Inferior parietal cortex (tissue), 1 donor: ENCODE measurements at regions not wholly inside any gene's neighbourhood (a gene's known extent, or its start where the extent isn't known, plus 50 kb on each side); places are given as distances from the start of the nearest gene placed in this dataset.
"Not testable (repeated sequence)": the region's sequence is repeated elsewhere in the genome, so short reads cannot be mapped to it uniquely, and the experiment has no call there.

ENCODE experiments used
- DNase-seq: peaks from one replicate; pipeline ENCODE4 v3.0.0-alpha.2; 2016; ENCODE audit errors: extremely low spot score

- not testable (repeated sequence) for DNase-seq
Measured at GRCh38 chr5:29186380-29186779, 2007.1 kb upstream of the CDH6 start.

DNA sequence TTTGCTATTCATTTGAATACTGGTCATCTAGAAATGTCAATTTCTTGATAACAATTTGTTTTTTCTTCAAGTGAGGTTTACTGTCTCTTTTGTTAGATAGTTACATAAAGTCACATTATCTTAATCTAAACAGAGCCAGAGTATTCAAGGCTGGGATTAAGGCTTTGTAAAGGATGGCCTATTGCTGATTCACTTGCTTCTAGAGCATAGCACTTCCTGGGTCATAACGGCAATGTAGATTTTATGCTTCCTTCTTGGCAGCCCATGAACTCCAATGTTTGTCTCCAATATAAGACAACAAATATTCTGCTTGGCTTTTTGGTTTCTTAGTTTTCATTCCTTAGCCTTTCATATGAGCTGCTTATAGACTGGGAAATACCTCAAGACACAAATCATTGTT, 2007.9 kb upstream of the CDH6 start:
- DNase-seq, result no peak

- no peak for DNase-seq
Measured at GRCh38 chr5:29175774-29176173, 2017.7 kb upstream of the CDH6 start.

DNA sequence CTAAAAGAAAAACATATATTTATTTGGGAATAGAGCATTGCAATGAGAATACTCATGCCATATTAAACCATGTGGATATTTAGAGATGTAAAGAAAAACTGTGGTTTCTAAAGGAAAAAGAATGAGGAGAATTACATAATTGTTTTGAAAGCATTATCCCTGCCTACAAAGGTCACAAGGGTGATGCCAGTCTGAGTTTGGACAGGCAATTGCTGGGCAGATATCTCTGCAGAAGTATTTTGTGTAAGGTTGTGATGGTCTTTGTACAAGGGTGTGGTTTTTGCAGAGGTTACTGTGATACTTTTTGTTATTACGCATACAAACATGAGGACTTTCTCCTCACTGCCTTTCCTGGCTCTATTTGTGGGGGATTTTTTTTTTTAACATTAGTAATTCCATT, 2022.9 kb upstream of the CDH6 start:
- DNase-seq, result no peak

DNA sequence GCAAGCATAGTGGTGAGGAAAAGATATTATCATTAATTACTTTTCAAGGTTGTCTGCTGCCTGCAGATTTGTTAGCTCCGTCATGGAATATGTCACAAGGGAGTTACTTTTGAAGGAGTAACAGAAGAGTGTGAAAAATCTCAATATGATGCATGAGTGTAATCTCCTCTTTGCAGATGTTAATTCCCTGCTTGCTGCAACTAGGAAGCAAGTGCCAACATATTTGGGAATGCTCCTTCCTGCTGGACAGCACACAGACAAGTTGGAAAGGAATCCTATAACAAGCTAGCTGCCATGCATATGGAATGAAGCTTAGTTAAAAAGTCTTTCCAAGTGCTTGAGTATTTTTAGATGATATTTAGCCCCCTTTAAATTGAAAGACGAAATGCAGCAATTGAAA, 2023.6 kb upstream of the CDH6 start:
- DNase-seq, result no peak

DNA sequence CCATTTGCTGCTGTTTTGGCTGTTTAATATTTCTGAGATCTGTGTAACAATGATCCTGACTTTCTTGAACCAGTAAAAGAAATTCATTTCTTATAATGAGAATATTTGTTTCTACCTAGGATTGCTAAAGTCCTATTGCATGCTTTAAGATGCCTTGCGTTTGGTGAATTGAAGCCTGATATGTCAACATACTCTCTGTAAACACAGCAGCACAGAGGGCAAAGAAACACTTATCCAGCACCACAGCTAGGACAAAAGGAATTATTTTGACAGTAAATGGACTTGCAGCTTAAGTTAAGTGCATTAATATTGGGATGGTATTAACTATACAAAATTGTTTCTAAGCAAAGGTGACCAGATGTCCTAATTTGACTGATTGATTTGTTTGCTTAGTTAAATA, 2031.2 kb upstream of the CDH6 start:
- DNase-seq, result no peak

- no peak for DNase-seq
Measured at GRCh38 chr5:29161399-29162291, 2031.8 kb upstream of the CDH6 start.

- DNase-seq, result no peak
Measured at GRCh38 chr5:29157975-29158374, 2035.5 kb upstream of the CDH6 start.

DNA sequence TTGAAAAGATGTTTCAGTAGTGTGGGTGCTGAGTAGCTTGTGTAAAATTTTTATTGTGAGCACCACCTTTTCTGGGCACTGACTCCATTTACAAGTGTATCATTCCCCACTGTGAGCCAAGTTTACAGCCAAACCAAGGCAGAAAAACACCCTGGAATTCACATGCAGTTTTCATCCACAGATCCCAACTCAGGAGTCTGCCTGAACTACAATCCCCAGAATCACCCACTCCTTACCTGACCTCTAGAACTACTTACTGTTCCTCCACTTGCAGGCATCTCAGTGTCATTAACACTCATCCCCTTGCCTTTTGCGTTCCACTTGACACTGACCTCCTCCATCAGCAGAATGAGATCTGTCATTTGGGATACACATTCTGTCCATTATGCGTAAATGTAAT, 2042.6 kb upstream of the CDH6 start:
- DNase-seq, result no peak

DNA sequence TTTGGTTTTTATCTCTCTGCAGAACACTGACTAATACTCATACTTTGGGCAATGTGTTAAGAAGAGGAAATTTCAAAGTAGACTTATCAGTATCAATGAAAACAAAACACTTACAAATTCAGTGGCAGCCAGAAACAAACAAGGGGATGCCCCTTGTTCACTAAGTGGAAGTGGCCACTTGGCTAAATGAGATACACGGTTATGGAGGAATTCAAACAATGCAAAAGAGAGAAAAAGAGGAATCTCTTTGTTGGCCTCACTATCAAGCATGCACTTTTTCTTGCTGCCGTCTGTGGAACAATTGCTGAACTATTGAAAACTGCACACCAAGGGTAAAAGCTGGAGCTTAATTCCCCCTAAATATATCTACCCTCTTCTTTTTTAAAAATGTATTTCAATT, 2044.9 kb upstream of the CDH6 start:
- no peak for DNase-seq

- no peak for DNase-seq
Measured at GRCh38 chr5:29148073-29148472, 2045.4 kb upstream of the CDH6 start.

GRCh38 chr5:29143266-29143665, 2050.2 kb upstream of the CDH6 start:
- no peak for DNase-seq

DNA sequence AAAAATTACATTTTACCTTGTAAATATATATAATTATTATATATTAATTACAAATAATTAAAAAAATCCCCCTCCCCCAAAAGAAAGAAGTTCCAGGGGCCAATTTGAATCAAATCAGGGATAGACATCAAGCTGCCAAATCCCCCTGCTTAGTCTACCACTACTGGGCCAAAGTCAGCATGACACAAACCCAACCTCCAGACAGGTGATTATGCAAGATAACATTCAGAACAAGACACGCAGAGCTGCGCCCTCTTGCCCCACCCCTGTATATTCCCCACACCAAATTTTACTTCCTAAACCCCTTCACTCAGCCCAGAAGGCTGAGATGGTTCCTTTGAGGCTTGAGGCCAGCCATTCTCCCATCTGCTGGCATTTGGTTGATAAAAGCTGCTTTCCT, 2059.1 kb upstream of the CDH6 start:
- no peak for DNase-seq

GRCh38 chr5:29131285-29131684, 2062.2 kb upstream of the CDH6 start:
- DNase-seq, result no peak

GRCh38 chr5:29130786-29131185, 2062.7 kb upstream of the CDH6 start:
- no peak for DNase-seq

- not testable (repeated sequence) for DNase-seq
Measured at GRCh38 chr5:29127524-29128156, 2065.8 kb upstream of the CDH6 start.

DNA sequence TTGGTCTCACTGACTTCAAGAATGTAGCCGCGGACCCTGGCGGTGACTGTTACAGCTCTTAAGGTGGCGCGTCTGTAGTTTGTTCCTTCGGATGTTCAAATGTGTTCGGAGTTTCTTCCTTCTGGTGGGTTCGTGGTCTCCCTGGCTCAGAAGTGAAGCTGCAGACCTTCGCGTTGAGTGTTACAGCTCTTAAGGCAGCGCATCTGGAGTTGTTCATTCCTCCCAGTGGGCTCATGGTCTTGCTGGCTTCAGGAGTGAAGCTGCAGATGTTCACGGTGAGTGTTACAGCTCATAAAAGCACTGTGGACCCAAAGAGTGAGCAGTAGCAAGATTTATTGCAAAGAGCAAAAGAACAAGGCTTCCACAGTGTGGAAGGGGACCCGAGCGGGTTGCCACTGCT, 2067.0 kb upstream of the CDH6 start:
- DNase-seq, result not testable (repeated sequence)

DNA sequence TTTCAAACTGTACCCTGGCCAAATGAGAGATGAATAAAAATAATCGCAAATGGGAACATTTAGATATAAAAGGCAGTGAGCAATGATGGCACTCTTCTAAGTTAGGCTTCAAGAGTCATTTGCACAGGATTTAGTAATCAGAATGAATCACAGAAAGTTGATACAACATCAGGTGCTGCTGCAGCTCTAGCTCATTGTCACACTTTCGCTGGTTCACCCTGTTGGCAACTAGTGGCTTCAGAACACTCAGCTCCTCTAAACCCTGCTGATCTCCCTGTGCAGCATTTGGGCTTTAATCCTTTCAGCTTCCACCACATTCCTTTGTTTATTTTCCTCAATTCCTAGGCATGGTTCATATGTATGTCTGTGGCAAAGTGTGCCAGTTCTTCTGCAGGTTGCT, 2071.2 kb upstream of the CDH6 start:
- DNase-seq, result no peak

DNA sequence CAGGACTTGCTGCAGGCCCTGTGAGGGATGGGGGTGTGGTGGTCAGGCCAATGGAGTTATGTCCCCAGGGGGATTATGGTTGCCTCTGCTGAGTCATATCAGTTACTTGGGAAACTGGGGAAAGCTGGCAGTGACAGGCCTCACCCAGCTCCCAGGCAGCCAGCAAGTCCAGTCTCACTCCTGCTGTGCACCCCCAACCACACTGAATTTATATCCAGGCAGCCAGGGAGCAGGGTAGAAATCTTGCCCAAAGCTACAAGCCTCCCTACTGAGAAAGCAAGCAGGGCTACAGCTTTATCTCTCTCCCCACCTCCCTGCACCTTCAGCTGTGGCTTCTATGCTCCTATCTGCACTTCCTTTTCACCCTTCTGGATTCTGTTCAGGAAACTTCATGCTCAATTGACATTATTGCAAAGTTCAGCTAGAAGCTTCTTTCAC, 2076.0 kb upstream of the CDH9 start:
- no peak for DNase-seq

DNA sequence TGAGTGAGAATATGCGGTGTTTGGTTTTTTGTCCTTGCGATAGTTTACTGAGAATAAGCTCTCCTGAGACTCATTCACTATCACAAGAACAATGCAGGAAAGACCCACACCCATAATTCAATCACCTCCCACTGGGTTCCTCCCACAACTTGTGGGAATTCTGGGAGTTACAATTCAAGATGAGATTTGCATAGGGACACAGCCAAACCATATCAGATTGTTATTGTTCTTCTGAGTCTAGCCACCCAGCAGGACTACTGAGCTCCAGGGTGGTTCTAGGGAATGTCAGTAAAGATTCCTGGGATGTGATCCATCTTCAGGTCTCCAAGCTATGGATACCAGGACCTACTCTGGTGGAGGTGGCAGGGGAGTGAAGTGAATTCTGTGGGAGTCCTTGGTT, 2075.1 kb upstream of the CDH9 start:
- DNase-seq, result no peak

DNA sequence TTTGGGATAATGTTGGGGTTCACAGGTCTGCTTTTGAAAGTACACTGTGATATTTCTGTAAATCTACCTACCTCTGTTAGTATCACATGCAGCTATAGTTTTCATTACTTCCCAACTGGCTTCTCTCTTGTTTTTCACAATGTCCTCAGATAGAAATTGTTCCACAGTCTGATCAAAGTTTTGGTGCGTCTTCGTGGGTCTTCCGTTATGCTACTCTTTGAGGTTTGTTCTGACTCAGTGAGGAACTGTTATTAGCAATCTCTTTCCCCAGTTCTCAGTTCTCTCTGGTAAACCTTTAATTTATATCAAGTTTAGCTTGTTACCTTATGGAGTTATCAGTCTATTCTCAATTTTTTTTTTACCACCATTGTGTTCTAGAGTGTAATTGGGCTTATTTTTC, 2061.2 kb upstream of the CDH9 start:
- no peak for DNase-seq

GRCh38 chr5:29089591-29090130, 2051.3 kb upstream of the CDH9 start:
- no peak for DNase-seq

DNA sequence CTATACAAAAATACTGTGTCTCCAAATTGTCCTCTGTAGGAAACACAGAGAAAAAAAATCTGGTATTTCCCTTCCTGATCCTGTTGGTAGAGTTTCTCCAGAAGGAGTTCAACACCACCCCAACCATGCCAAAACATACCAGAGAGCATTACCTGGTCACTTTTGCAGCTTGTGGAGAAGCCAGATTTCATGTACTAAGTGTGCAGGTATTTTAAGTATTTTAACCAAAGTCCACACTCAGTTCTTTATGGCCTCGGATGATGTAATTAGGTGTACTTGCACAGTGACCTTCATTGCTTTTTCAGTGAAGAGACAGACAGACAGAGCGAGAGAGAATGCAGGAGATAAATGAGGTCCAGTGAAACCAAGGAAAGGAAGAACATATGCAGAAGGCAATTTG, 2046.8 kb upstream of the CDH9 start:
- no peak for DNase-seq
